Kidney (tissue), 13 donors: ENCODE measurements at regions not wholly inside any gene's neighbourhood (a gene's known extent, or its start where the extent isn't known, plus 50 kb on each side); places are given as distances from the start of the nearest gene placed in this dataset.
A peak's percentile ranks its signal among the peaks of the same experiment; 100 is the strongest.

Experiments used
- DNase-seq, 5 donors: peaks; one replicate each; pipeline ENCODE4 v3.0.0-alpha.2; 2013 to 2020
- FAIRE-seq: peaks from 2 replicates; lab custom pipeline; 2012; peaks lifted over from hg19 to GRCh38; lab: Jason Lieb, UNC
- H3K27ac ChIP-seq, 2 donors: one replicate each; pipeline ENCODE4 v1.7.0; 2013; ENCODE audit warnings: low read depth in 2 of 2, low read length in 2 of 2, inconsistent platforms in 1 of 2
- H3K27me3 ChIP-seq: one replicate; pipeline ENCODE4 v1.7.1; 2013; ENCODE audit warnings: low read length, inconsistent platforms; ENCODE audit not compliant: control insufficient read depth, insufficient read depth
- H3K36me3 ChIP-seq, 3 donors: one replicate each; pipeline versions ENCODE4 v1.7.0 to v1.7.1; 2013; ENCODE audit warnings: low read length in 3 of 3, control low read depth in 1 of 3, inconsistent platforms in 1 of 3; ENCODE audit not compliant: insufficient read depth in 3 of 3, control insufficient read depth in 2 of 3
- H3K4me1 ChIP-seq, 3 donors: one replicate each; pipeline versions ENCODE4 v1.7.0 to v1.7.1; 2013; ENCODE audit warnings: low read length in 3 of 3, inconsistent platforms in 1 of 3, low read depth in 1 of 3; ENCODE audit not compliant: control insufficient read depth in 2 of 3, insufficient read depth in 2 of 3
- H3K4me3 ChIP-seq, 3 donors: one replicate each; pipeline versions ENCODE4 v1.7.0 to v1.8.1; 2013; ENCODE audit warnings: low read length in 3 of 3, control low read depth in 1 of 3, inconsistent platforms in 1 of 3
- H3K9ac ChIP-seq, 3 donors: one replicate each; pipeline versions ENCODE4 v1.7.0 to v1.7.1; 2013; ENCODE audit warnings: low read length in 3 of 3, control low read depth in 1 of 3, inconsistent platforms in 1 of 3
- H3K9me3 ChIP-seq, 3 donors: one replicate each; pipeline versions ENCODE4 v1.7.0 to v1.7.1; 2013; ENCODE audit warnings: low read length in 3 of 3, control low read depth in 1 of 3, inconsistent platforms in 1 of 3; ENCODE audit not compliant: control insufficient read depth in 2 of 3, insufficient read depth in 1 of 3
- intact Hi-C: fragments of 100-400 bp; cut with DNase I; formaldehyde crosslinking; loops from one replicate; pipeline ENCODE4 v1.11.1; 2022
- TF ChIP-seq, protein P1 (sequence below): IDR thresholded peaks from 3 replicates; pipeline ENCODE4 v1.5.1; 2012; ENCODE audit warnings: mild to moderate bottlenecking, moderate library complexity, borderline replicate concordance; ENCODE audit not compliant: insufficient read depth; ENCODE audit errors: extremely low read depth
- donor health status: control.
- donor health status: control.
- donor health status: control.
- donor health status: control.
- donor health status: control.
- donor health status: DM: yes; HTN: yes; CAD: no.
- donor health status: Normal renal cell carcinoma (clear cell type).

DNA sequence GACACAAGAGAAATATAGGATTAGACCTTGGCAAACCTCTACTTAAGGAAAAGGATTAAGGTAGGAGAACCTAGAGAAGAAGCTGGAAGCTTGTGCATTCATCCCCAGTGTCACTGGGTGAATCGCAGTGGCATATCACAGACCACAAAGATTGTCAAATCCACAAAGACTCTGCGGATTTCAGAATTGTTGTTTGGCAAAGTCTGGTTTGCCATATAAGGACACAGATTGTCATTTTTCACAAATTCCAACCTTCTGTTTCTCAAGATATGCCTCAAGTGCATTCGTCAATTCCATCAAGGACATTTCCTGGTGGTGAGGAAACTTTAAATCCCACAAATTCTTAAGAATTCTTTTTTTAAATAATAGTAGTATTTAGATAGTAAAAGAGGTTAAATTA, 395.1 kb upstream of the PAPPA start:
- Histone ChIP-seq H3K36me3 (no peaks in the 10 kb centered on the region), H3K9ac (no peak overlapping the region), H3K4me3 (no peak overlapping the region), H3K4me1 (no peaks in the 10 kb centered on the region), H3K27ac (no peak overlapping the region), H3K9me3 (no peaks in the 10 kb centered on the region), H3K27me3 (no peaks in the 10 kb centered on the region)
- intact Hi-C loops = no loop called here
- TF ChIP-seq, protein P1, sequence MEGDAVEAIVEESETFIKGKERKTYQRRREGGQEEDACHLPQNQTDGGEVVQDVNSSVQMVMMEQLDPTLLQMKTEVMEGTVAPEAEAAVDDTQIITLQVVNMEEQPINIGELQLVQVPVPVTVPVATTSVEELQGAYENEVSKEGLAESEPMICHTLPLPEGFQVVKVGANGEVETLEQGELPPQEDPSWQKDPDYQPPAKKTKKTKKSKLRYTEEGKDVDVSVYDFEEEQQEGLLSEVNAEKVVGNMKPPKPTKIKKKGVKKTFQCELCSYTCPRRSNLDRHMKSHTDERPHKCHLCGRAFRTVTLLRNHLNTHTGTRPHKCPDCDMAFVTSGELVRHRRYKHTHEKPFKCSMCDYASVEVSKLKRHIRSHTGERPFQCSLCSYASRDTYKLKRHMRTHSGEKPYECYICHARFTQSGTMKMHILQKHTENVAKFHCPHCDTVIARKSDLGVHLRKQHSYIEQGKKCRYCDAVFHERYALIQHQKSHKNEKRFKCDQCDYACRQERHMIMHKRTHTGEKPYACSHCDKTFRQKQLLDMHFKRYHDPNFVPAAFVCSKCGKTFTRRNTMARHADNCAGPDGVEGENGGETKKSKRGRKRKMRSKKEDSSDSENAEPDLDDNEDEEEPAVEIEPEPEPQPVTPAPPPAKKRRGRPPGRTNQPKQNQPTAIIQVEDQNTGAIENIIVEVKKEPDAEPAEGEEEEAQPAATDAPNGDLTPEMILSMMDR = no peak
- no peak for DNase-seq
- FAIRE-seq = no peak

DNA sequence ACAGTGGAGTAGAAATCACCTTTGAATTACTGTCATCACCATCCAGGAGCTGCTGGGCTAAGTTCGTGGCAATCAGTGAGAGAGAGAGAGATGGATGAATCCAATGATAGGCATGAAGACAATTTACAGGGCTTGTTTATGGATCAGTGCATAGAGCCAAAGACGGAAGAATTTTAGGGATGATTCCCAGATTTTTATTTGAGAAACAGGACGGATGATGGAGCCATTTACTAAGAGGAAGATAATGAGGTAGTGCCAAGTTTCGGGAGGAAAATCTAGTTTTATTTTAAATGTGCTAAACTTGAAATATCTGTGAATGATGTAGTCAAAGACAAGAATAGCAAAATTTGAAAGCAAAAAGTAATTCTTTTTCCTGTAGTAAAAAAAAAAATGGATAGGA, 394.2 kb upstream of the PAPPA start:
- no peaks in the 10 kb centered on the region for H3K4me1 ChIP-seq
- TF ChIP-seq, protein P1 = no peak
- no peak overlapping the region for H3K9ac ChIP-seq
- no peak overlapping the region for H3K27ac ChIP-seq
- intact Hi-C loops = no loop called here
- H3K4me3 ChIP-seq = no peak overlapping the region
- FAIRE-seq (no peak), DNase-seq (no peak)
- H3K36me3 ChIP-seq = no peaks in the 10 kb centered on the region
- no peaks in the 10 kb centered on the region for H3K27me3 ChIP-seq
- H3K9me3 ChIP-seq = no peaks in the 10 kb centered on the region

DNA sequence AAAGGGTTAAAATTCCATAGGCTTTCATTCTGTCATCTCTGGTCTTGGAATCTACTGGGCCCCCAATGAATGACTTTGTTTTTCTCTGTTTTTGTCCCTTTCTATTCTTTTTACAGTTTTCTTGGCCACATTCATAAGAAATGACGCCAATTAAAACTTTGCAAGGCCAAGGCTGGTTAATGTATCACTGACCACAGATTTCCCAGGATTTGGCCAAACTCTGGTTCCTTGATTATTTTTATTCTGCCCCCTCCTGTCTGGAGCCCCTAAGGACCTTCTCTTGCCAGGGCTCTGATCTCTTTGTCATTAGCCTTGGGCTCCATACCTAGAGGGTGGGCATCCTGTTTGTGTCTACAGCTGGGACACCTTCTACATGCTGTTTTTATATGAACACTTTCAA, 388.9 kb upstream of the PAPPA start:
- Histone ChIP-seq H3K27ac (no peak overlapping the region), H3K4me1 (peaks cover 0 to 2% (median 0%) of the 10 kb centered on the region in 3 donors), H3K9me3 (no peaks in the 10 kb centered on the region), H3K36me3 (no peaks in the 10 kb centered on the region), H3K9ac (no peak overlapping the region), H3K4me3 (no peak overlapping the region), H3K27me3 (no peaks in the 10 kb centered on the region)
- TF ChIP-seq, protein P1 = no peak
- intact Hi-C loops = no loop called here
- FAIRE-seq = no peak
- peak in 1 of 5 donors; percentile 4 for DNase-seq

DNA sequence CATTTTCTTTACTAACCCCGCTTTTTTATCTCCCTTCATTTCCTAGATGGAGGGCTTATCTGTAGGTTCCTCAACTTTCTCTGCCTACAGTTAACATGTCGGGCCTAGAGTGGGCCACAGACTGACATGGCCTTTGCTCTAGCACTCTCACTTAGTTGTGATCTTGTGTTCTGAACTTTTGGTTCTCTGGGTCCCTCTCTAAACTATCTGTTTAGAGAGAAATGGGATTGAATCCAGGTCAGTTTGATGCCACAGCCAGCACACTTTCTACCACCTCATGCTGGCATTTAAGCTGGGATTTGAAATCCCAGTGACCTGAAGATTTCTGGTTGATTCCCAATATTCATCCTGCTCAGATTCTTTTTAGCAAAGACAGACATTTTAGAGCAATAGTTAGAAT, 388.5 kb upstream of the PAPPA start:
- peaks cover 0 to 2% (median 0%) of the 10 kb centered on the region in 3 donors for H3K4me1 ChIP-seq
- TF ChIP-seq, protein P1 = no peak
- H3K4me3 ChIP-seq = no peak overlapping the region
- DNase-seq (no peak), FAIRE-seq (no peak)
- no peak overlapping the region for H3K27ac ChIP-seq
- H3K36me3 ChIP-seq = no peaks in the 10 kb centered on the region
- intact Hi-C loops = no loop called here
- no peaks in the 10 kb centered on the region for H3K9me3 ChIP-seq
- no peaks in the 10 kb centered on the region for H3K27me3 ChIP-seq
- no peak overlapping the region for H3K9ac ChIP-seq
